HS-27A (cell line): ENCODE measurements at regions not wholly inside any gene's neighbourhood (a gene's known extent, or its start where the extent isn't known, plus 50 kb on each side); places are given as distances from the start of the nearest gene placed in this dataset.

Experiments
- DNase-seq: peaks from one replicate; pipeline ENCODE4 v3.0.0-alpha.2; 2012; ENCODE audit warnings: low read depth, missing footprints

DNA sequence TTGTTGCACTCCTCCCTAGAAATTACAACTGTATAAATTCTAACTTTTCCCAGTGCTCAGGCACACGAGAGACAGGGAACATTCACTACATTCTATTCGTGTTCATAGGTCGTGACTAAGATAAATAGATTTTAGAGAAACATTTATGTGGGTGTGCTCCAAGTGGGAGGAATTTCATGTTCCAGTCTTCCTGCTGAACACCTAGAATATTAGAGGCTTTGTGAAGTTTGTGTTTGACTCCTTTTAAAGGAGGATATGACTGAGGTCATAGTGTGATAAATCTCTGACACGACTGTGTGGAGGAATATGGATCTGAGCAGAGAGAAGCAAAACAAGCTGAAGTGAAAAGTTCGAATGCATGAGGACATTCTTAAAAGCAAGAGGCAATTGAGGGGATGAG, 355.3 kb downstream of the ZSWIM6 start:
- no peak for DNase-seq

DNA sequence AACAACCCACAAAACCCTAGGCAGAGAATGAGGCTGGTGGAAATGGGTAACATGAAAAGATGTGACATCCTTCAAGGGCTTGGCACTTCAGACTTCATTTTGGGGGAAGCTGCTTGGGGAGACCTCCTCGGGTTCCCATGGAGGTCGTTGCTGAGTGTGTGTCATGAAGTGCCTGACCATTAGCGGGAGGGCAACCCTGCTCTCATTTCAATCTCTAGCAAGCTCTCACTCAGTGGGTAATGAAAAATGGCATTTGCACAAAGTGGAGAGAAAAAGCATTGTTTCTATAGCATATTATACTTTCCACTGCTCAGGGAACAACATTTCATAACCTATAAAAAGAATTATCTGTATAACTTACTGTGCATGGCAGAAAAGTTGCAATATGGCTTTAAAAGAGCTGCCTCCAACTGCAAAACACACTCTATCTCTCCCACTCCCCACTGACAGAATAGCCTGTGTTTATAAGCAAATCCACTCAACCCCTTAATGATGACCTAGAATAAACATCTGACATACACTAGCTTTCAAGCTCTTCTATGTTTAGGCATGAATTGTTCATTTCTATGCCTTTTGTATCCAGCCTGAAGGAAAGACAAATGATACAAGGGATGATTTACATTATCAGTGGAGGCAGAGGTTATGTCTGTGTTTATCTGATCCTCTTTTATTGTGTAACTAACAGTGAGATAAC, 357.2 kb downstream of the ZSWIM6 start:
- no peak for DNase-seq

DNA sequence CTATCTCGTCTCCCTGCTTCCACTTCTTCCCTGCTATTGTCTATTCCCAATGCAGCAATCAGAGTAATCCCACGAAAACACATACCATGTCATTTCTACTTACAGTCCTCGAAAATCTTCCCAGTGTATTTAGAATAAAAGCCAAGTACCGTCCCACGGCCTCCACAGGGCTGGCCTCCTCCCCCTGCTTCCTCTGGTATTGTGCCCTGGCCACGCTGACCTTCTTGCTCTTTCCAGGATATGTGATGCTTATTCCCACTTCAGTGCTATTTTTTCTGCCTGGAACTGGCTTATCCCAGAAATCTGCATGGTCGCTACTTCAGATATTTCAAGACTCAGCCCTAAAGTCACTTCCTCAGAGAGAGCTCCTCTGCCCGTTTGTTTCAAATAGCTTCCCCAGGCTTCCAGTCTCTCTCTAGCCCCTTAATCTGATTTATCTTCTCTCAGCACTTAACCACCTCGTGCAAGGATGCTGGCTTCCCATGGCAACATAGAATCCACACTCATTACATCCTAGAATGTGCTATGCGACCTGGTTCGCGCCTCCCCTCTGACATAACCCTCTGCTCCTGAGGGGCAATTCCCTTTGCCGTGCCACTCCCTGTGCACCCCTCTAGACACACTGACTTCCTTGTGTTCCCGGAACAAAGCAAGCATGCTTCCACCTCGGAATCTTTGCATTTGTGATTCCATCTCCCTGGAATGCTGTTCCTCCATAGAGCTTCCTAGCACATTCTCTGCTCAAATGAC, 365.9 kb downstream of the ZSWIM6 start:
- DNase-seq: no peak

DNA sequence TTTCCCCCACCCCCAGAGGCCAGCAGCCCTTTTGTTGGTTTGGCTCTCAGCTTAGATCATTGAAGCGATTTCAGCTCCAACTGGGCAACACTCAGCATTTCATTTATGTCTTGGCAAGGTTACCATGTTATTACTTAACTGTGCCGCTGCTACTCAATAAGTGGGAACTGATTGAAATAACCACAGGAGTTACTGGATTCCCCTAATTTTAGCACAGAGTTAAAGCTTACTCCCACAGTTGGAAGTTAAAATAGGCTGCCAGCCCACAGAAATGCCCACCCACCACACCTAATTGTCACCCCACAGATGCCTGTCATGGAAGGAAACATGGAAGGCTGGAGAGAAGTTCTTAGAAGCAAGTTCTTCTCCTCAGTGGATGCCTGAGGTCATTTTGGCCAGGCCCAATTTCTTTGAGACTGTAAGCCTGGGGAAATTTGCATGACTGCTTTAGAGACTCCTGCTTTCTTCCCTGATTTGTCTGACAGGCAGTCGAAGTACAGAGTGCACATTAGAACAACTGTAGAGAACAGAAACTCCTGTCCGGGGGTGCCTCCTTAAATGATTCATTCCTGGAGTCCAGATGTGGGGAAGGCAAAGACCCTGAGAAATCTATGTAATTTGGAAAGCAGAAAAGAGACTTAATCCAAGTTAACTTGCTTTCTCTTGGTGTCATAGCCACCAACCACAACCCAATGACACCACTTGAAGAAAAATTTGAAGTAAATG, 370.0 kb downstream of the ZSWIM6 start:
- DNase-seq: no peak

DNA sequence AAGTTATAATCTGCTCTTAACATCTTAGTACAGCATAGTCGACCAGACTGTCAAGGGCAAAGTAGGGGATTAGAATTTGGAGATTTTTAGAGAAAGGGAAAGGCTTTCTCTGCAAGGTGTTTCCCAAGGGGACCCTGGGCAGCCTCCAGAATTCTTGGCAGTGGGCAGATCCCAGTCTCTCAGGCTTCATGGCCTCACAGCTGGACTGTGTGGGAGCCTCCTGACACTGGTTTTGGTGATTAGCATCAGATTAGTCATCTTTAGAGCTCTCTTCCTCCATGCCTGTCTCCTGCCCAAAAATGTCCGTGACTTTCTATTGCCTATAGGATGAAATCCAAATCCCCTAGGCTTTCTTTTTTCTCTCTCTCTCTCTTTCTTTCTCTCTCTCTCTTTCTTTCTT, 370.7 kb downstream of the ZSWIM6 start:
- no peak for DNase-seq

DNA sequence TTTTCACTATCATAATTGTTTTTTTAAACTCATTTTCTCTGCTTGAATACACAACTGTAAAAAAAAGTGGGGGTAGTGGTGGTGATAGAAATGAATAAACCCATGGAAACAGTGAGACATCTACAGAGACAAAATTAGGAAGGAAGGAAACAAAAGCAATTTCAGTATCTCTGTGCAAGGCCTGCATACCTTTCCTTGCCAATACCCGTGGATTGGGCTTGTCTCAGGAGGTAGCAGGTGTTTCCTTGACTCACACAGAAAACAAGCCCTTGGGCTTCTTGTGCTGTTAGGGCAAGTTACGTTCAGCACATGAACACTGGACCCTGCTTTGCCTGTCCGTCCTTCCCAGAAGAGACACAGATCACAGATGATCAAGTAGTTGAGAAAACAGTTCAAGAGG, 372.2 kb downstream of the ZSWIM6 start:
- no peak for DNase-seq

DNA sequence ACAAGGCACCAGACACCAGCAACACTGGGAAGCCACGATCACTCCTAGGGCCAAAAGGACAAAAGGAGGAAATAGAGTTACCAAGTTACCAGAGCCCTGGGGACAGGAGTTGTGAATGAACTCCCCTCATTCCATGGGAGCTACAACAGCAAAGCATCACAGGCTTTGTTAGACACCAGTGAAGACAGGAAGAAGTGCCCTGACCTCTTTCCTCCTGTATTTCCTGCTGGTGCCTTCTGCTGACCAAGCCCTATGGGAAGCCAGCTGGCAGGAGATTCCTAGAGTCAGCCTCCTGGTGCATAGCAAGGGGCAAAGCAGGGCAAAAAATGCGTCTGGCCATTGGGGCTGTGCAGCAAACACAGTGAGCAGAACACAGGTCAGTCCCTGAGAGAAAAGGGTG, 374.7 kb downstream of the ZSWIM6 start:
- no peak for DNase-seq

DNA sequence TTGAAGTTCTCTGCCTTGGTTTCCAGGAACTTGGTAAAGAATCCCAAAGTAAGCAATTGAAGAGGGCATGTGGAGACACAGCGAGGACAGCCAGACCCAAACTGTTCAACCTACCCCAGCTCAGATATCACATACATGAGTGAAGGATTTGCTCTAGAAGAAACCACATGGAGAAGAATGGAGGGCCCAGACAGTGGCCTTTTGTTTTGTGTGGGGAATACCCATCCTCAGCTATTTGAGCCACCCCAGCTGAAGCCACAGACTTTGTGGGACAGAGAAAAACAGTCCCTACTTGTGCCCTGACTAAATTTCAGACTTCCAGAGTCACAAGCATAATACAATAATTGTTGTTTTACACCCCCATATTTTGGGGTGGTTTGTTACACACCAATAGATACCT, 387.1 kb downstream of the ZSWIM6 start:
- DNase-seq: no peak

DNA sequence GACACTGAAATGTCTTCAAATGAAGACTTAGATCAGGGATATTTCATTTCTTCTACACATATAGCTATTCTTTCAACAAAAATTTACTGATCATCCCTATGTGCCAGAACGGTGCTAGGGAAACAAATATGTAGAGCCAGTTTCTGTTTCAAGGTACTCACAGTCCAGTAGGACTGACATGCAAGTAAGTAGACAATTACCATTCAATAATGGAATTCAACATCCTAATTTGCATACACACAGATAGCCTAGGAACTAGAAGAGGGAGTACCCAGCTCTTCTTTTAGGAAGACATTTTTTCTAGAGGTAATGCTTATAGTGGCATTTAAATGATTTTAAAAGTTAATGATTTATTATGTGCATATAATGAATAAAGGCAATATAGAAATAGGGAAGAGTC, 388.8 kb downstream of the ZSWIM6 start:
- no peak for DNase-seq

DNA sequence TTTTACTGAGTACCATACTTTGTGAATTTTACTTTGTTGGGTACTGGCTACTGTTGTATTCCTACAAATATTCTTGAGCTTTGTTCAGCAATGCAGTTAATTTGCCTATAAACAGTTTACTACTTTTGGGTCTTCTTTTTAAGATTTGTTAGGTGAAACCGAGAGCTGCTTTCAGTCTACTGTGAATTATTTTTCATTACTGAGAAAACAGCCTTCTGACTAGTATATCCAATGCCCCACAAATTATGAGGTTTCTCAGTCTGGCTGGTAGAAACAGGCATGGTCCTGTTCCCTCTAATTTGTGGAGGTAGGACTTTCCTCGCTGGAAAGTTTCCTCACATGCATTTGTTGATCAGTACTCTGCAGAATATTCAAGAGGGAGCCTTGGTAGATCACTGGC, 392.0 kb downstream of the ZSWIM6 start:
- no peak for DNase-seq

DNA sequence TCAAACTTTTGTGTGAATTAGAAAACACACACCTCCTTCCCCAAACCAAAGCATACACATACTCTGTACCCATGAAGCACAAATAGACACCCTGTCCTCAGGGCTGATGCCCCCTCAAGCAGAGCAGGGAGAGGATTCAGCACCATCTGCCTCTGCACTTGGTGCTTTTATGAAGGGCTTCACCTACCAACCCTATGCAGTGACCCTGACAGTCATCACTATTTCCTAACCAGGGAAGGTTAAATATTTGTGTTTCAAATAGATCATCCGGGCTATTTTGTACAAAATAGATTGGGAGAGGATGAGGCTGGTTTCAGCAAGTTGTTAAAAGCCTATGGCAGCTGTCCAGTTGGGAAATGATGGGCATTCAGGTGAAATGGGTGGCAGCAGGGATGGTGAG, 396.2 kb downstream of the ZSWIM6 start:
- no peak for DNase-seq

DNA sequence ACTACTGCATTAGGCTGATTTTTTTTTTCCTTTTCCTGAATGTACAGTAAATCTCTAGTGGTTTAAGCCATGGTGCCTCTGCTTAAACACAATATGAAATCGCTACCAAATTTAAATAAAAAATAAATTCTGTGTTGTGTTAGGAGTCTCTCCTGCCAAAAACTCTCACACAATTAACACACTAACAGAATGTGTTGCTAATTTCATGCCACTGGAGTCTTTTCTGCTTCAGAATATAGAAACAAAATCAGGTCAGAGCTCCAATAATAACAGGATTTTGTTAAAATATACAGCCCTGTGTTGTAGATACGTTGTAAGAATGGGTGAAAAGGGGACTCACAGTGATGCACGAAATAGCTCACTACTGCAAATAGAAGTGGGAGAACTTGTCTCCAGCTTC, 398.8 kb downstream of the ZSWIM6 start:
- no peak for DNase-seq

DNA sequence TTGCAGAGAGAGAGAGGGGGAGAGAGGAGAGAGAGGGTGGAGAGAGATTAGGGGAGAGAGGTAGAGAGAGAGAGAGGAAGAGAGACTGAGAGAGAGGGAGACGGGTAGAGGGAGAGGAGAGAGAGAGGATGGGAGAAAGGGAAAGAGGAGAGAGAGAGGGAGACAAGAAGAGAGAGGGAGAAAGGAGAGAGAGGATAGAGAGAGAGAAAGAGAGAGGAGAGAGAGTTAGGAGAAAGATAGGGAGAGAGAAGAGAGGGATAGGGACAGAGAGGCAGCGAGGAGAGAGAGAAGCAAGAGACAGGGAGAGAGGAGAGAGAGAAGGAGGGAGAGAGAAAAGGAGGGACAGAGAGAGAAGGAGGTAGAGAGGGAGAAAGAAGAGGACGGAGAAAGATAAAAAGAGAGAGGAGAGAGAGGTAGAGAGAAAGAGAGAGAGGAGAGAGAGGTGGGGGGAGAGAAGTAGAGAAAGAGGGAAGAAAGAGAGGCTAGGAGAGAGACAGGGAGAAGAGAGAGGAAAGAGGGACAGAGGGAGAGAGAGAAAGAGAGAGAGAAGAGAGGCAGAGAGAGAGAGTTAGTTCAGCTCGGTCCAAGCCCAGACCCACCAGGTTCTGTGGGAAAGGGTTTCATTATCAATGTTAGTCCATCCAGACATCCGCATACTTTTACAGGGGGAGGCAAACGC, 399.3 kb downstream of the ZSWIM6 start:
- DNase-seq: no peak

DNA sequence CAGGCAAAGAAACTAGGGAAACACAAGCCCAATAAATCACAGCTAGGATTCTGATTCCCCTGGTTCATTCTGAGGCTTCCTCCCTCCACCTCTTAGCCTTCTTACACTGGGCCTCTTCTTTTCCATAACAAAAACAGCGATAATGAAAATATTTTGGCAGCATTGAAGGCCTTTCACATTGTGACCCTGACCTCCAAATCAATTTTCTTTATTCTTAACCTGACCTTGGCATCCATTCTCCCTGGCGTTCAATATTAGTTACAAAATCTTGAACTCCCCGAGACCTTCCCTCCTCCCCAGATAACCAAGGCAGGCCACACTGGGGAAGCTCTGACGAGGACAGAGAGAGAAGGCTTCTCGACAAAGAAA, 399.9 kb downstream of the ZSWIM6 start:
- no peak for DNase-seq

DNA sequence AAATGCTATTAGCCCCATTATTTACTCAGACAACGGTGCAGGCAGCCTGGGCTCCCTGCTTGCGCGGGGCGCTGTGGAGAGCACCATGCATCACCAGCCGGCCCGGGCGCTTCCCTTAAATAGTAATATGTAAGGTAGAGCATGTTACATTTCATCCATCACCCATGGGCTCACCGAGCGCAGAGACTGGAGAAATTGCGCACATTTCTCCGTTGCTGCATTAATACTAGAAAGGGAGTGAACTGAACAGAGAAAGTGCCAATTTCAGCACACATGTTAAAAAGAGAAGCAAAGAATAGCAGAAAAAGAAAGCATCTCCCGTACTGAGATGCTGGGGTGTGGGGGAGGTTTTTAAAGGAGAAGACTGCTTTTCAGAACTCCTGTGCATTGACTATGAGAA, 400.3 kb downstream of the ZSWIM6 start:
- DNase-seq: no peak

DNA sequence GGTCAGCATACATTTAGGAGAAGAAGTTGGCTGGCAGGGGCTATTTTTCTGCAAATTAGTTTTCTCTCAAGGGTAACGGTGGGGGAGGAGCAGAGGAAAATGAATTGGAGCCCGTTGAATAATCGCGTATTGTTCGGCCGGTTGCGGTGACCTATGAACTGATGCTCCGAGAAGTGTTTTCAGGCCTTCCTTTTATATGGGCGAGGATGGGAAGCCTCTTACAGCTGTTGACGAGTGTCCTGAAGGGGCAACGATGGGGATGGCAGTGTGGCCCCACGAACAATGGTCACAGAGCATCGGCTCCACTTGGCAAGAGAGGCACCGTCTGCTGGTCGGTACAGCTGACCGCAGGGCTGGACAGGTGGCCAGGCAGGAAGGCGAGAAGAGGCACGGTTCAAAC, 400.7 kb downstream of the ZSWIM6 start:
- no peak for DNase-seq

DNA sequence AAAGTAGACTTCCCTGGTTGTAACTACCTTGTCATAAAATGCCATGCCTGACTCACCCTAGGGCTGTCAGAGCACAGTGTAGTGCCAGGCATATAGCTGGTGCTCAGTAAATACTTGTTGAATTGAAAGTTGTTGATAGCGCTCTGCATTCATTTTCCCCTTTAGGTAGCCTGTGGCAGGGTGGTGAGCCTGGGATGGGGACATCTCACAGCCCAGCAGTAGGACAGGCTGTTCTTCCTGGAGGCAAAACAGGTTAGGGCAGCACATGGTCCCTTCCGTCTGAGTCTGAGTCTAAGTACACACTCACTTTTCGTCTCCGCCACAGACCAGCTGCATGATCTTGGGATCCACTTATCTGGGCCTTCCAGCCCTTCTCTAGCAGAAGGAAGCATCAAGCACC, 401.9 kb downstream of the ZSWIM6 start:
- DNase-seq: no peak

DNA sequence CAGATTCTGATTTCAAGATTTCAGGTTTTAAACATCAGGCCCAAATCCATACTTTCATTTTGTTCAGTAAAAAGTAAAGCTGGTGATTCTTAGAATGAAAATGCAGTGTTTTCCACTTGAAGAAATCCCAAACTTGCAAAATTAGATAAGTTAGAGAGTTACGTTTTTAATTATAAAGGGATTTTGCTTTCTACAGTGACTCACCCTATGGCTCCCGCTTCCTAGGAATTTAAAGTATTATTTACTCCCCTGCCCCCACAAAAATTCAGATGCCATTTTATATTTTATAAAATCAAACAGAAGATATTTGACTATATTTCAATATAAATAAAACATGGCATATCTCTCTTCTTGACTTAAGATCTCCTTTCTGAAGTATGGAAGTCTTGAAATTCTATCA, 402.9 kb downstream of the ZSWIM6 start:
- DNase-seq: no peak

DNA sequence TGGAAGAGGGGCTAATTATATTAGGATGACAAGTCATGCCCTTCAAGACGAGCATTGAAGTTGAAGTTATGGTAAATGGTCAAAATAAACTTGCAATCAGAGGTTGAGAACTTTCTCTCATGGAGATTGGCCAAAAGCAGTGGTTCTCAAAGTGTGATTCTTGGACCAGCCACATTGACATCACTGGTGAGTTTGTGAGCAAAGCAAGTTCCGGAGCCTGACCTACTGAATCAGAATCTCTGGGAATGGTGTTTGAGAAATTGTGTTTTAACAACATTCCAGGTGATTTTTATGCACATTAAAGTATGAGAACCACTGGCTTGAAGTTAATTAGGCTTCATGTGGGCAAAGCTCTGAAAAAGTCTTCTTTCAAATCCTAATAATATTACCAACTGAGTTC, 403.5 kb downstream of the ZSWIM6 start:
- DNase-seq: no peak

DNA sequence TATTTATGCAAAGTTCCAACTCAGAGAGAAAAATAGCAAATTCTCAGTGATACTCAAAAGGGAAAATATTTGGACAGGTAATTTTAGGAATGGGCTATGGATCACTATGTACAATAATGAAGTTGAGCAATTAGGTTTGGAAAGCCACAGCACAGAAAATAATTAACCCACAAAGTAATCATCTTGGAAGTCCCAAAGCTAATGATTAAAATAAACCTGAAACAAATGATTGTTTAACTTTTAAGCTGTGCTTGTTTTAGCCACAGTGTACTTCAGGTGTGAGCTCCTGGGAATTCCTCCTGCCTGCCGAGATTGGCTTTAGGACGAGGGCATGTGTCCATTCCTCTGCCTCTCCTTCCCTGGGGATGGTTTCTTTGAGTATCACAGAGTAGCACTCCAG, 403.9 kb downstream of the ZSWIM6 start:
- DNase-seq: no peak

DNA sequence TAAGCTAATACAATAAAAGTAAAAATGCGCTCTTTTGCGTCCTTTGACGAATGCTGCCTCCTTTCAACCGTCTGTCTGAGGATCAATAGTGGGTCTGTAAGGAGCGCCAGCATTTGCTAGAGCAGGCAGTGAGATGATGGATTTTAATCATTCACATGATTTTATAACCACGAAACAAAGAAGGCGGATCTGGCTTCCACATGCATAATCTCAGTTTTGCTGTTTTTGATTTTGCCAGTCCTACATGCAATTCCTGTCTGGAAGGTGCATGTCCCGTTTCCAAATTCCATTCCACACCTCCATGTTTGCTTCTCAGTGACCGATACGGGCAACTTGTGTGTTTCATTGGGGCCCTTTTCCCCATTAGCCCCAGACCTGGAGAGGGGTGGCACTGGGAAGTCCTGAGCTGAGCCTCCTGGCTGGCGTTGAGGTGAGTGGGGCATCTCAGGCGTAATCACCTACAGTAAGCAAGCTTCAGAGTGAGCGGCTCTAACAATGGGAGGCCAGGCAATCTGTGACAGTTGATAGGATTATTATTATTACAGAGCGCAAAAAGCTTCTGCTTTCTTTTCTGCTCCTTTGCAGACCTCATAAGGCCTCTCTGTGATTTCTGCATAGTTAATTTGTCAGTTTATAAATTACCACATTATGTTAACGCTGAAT, 405.4 kb downstream of the ZSWIM6 start:
- DNase-seq: no peak

DNA sequence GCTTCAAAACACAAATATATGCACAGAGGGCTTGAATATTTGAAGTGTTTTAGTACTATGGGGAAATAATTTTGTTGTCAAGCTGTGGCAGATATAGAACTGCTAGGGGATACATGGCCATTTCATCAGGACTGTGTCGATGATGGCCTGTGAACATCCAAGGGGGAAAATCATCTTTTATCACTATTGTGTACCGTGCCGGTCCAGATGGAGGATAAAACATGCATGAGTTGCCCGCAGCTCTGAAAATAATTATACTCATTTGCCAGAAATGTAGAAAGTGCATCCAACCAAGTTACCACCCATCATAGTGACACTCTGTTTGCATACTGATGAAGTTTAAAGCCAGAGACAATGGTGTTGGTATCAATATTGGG, 405.9 kb downstream of the ZSWIM6 start:
- DNase-seq: no peak
